GM21619 (cell line): ENCODE measurements at regions not wholly inside any gene's neighbourhood (a gene's known extent, or its start where the extent isn't known, plus 50 kb on each side); places are given as distances from the start of the nearest gene placed in this dataset.

ENCODE experiments used
- ATAC-seq: cut with Tn5 transposase; IDR thresholded peaks from one replicate; pipeline ENCODE4 v1.9.1; 2021; ENCODE audit not compliant: unreplicated experiment

DNA sequence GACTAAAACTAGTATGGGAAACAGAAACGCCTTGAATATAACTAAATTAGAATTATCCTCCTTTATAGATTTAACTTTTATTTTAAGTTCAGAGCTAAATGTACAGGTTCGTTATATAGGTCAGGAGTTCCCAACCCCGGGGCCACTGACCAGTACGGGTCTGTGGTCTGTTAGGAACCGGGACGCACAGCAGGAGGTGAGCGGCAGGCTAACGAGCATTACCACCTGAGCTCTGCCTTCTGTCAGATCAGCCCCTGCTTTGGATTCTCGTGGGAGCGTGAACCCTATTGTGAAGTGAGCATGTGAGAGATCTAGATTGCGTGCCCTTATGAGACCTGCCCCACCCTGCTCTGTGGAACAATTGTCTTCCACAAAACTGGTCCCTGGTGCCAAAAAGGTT is 51.0 kb downstream of the FAT4 start:
- no peak for ATAC-seq

DNA sequence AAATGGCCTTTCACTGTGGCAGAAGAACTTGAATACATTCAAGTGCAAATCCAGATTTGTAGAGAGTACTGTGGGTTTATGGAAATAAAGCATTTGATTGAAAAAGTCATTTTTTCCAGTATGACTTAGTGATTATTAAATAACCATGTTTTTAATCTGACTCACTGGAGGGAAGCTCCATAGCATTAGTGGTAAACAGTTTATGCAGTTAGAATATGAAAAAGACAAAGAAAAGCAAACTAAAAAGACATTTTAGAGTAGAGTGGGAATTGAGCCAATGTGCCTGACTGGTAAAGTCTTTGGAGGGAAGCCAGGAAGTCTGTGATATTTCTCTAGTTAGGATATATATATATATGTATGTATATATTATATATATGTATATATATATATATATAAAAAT is 53.4 kb downstream of the FAT4 start:
- no peak for ATAC-seq

DNA sequence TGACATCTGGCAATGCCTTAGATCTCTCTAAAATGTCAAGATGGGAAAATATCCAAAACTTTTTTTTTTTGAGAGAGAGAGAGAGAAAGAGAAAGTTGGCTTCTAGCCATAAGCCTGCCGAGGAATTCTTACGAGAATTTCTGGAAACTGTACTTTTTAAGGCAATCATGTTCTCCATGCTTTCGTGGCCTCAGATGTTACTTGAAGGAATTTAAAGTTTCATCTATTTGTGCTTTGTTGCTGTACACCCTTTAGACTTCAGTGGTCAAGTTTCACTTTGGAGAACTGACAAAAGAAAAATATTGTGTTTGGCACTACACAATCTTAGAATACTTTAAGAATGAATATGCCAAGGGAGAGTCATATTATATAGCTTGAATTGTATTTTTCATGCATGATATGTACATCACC is 53.9 kb downstream of the FAT4 start:
- ATAC-seq = no peak

DNA sequence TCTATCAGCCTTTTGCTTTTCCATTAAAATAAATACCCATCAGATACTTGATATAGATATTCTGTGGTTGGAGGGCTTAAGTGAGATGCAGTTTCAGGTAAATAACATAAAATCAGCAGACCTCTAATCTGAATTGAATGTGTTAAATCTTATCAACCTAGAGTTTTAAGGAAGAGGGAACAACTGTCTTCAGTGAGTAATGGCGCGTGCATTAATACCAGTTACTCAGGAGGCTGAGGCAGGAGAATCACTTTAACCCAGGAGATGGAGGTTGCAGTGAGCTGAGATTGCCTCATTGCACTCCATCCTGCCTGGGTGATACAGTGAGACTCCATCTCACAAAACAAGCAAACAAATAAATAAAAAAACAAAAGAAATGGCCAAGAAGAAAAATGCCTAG is 54.3 kb downstream of the FAT4 start:
- ATAC-seq = no peak

DNA sequence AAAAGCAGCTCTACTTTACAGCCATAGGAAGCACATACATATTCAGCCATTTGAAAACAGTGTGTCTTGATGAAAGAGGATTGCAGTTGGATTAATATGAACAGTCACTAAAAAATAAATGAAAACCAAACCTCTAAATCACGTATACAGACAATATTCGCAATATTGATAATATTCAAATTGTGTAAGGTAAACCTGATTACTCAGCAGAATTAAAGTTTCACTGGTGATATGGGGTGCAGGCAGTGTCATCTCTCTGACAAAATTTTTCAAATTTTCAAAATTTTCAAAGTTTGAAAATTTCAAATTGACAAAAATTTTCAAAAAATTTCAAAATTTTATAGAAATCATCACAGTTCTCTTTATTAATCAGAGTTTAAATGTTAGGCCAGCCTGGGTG is 55.7 kb downstream of the FAT4 start:
- ATAC-seq = no peak

DNA sequence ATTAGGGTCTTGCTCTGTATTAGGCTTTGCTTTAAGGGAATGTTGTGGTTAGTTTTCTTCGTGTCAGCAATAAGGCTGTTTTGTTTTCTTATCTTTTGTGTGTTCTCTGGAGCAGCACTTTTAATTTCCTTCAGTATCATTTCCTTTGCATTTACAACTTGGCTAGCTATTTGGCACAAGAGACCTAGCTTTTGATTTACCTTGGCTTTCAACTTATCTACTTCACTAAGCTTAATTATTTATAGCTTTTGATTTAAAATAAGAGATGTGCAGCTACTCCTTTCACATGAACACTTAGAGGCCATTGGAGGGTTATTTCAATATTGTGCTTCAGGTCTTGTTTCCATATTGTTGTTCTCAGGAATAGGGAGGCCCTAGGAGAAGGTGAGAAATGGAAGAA is 68.2 kb downstream of the FAT4 start:
- ATAC-seq = no peak

DNA sequence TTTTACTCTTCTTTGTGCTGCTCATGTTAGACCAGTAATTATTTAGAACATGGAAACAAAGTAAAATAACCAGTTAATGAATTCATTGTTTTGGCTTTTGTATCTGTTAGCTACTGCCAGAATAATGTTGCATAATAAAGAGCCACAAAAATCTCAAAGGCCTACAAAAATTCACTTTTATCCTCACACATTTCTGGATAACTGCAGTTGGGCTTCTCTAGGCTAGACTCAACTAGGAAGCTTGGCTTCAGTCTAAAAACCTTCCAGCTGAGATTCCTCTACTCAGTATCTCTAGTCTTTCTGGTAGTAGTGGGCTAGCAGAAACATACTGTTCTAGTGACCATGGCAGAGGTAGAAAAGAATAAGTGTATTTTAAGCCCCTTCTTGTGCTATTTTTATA is 73.0 kb downstream of the FAT4 start:
- ATAC-seq = no peak

DNA sequence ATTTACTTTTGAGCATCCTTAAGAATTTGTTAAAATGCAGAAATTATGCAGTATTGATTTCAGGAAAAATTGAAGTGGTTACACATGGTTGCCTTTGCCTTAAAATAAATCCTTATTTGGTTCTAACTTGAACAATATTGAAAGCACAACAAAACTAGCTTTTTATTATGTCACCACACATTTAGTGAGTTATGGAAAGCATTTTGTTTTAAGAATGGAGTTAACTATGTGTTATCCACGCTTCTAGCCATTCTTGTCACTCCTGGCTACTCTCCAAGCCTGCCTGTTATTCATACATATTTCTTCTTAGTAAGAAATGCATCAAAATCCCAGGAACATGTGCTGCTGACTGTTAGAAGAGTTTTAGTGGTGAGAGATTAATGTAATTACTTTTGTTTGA is 73.9 kb downstream of the FAT4 start:
- ATAC-seq = no peak

DNA sequence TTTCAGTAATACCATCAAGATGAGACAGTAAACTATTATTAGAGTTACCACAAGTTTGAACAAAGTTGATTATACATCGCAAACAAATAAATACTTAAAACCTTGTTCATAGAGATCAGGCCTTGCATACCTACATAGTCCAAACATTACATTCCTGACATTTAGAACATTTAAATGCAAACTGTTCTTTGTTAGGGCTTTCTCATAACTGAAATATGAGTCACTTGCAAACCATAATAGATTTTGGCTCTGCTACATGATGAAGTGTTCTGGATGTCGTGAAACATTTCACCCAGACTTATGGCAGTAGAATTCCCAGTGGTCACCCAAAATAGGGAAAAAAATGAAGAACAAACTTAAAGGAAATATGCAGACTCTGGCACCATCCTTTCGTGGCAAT is 75.0 kb downstream of the FAT4 start:
- ATAC-seq = no peak

DNA sequence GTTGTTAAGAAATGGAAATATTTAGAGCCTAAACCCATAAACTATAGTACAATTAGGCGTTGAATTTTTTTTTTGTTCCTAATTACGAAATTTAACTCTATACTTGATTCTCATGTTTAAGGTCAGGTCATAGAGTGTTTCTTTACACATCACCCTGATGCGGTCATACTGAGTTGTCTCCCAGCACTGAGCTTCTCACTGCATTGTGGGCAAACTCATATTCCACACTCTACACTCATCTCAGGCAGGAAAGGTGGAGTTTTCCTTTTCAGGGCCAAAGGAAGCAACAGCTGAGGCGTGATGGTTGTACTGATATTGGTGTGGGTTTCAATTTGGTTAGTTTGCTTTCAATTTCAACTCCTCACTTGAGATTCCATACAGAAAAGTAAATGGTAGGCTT is 75.4 kb downstream of the FAT4 start:
- ATAC-seq = no peak

DNA sequence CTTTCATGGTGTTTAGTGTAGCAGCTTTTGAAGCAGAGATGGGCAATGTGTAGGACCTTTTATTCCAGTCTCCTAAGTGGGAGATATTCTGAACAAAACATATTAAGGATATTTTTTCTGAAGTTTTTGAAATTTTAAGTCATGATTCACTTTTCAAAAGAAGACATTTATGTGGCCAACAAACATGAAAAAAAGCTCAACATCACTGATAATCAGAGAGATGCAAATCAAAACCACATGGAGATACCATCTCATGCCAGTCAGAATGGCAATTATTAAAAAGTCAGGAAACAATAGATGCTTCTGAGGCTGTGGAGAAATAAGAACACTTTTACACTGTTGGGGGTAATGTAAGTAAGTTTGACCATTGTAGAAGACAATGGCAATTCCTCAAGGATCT is 76.0 kb downstream of the FAT4 start:
- no peak for ATAC-seq

DNA sequence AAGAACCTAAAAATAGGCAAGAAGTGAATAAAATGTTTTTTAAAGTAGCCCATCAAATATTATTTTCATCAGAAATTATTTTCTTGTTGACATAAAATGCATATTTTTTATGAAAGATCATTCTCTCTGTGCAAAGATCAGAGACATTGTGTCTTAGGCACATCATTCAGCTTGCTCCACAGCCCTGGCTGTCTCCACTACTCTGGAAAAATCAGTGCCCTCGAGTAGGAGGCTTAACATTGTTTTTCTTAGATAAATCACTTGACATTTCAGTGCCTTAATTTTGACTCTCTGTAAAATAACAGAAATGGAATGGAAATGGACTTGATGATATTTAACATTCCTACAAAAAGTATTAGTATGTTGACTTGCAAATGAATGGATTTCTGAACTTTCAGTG is 77.9 kb downstream of the FAT4 start:
- no peak for ATAC-seq

DNA sequence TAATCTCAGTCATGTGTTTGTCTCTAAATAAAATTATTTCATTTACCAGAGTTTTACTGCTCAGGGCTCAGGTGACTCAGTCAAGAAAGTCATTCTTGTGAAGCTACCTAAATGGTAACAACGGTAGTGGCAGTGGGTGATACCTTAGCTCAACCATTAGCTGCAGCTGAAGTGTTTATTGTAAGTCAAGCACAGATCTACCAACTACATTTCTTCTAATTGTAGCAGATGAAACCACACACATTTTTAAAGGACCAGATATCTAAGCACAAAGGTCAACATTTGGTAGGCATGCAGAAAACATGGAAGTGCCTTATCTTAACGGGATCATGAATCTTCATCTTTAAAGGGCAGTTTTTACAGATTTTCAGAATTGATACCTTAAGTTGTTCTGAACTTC is 79.1 kb downstream of the FAT4 start:
- no peak for ATAC-seq

DNA sequence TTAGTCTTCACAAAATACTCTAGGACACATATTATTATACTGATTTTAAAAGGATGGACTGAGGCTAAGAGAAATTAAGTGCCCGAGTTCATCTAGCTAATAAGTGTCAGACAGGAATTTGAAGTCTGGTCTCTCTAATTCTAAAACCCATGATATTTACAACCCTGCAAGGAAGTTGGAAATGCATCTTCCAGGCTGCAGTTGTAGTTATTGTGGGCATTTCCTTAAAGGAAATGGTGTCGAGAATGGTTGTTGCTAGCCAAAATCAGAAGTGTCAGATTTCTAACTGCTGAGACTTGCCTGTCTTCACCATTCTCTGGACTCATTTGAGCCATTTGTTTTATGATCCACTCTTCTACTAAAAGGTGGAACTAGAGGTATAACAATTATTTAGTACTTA is 82.5 kb downstream of the FAT4 start:
- ATAC-seq = no peak

DNA sequence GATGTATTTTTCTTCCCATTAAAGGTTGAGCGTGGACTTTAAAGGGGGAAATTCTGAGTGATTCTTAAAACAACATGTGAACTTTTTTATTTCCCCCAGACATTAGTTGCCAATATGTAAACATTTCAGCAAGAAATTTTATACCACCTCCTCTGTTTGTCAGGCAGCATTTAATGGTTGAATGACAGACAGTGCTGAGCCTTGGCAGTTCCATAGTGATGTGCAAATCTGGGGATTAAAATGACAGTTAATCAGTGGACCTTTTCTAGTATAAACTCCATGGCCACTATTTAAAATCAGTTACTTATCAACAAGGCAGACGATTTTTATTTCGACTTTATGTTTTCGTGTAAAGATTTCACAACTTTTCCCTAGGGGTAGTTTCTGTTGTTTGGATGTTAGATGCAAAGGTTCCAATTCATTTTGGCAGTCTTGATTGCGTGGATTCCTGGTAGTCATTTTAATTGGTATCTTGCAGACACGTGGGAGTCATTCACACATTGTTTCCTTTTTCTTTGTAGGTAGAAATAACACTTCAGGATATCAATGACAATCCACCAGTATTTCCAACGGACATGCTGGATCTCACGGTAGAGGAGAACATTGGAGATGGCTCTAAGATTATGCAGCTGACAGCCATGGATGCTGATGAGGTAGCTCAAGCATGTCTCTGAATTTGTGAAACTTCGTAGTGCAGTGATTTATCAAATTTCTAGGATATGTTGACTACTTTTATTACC is 83.7 kb downstream of the FAT4 start:
- ATAC-seq = no peak

DNA sequence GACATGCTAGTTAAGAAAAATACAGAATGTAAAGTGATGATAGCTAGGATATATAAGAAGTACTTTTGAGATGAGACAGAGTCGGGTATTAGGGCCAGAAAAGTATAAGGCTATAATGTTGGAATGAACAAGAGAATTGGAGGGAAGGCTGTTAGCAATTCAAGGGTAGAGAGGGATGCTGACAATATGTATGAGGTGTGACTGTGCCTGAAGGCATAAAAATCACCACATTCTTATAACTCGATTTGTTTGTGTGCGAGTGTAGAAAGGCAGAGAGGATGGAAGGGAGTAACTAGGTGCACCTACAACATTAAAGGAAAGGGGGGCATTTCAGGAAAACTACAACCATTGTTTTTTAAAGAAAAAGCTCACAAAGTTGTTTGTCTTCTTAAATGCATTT is 86.0 kb downstream of the FAT4 start:
- no peak for ATAC-seq

DNA sequence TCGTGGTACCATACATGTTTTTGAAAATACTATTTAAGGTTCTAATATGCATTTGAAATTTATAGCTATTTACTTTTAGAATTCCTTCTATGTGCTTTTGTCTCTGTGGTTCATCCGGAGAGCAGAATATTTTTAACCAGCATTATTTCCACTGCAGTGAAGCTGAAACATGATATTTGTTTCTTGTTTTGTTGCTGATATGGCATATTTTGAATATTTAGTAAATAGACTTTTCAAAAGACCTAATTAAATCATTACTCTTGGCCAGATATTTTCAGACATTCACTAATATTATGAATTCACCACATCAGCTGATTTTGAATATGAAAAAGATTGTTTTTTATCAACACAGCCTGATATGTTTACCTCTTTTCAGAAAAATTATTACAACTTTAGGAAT is 87.0 kb downstream of the FAT4 start:
- no peak for ATAC-seq

DNA sequence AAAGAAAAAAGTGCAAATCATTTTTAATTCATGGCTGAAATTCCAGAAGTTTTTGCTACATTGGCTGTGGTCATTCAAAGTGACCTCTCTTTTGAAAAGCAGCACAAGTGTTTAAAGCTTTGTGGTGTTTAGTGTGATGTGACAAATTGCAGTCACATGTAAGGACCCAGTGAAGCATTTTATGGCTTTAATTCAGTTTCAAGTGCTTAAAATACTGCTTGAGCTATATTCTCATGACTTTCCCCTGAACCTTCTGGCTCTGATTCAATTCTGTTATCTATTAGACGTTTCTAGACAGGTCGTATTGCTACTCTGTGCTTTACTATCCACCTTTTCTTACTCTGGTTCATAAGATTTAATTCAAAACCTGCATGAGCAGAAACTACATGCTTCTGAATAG is 105.8 kb downstream of the FAT4 start:
- no peak for ATAC-seq

DNA sequence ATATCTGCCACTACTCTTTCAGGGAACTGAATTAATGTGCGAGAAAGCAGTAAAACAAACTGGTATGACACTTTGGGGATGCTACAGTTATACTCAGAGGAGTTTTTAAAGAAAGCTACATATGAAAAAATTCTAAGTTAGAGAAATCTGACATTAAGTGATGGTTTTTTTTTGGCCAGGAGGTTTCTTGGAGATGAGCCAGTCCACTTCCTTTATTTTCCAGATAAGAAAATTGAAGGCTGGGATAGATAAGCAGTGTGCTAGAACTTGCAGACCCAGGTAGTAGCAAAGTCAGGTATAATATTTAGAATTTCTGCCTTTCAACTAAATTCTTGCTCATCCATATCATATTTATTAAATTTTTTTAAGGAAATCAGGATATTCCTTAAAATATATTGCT is 106.8 kb downstream of the FAT4 start:
- ATAC-seq = no peak

DNA sequence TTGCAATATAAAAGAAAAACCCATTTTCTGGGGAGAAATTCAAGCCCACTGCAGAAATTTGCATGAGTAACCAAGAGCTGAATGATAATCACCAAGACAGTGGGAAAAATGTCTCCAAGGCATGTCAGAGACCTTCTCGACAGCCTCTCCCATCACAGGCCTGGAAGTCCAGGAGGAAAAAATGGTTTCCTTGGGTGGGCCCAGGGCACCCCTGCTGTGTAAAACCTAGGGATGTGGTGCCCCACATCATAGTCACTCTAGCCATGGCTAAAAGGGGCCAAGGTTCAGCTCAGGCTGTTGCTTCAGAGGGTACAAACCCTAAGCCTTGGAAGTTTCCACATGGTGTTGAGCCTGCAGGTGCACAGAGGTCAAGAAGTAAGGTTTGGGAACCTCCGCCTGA is 108.4 kb downstream of the FAT4 start:
- ATAC-seq = no peak

DNA sequence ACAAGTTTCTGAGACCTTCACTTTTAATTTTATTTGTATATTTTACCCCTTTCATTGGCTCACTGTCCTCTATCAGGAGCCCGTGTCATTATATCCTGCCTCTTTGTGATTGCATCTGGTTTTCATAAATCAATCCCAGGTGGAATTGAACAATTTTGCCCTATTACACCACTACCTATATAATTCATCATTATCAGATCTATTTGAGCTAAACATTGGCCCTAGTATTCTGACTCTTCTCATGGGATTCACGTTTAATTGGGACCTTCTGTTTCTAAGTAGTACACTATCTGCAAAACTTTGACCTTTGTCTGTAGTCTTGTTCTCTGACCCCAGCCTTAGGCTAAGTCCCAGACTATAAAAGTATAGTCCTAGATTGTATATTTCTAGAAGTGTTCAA is 114.1 kb downstream of the FAT4 start:
- ATAC-seq = no peak

DNA sequence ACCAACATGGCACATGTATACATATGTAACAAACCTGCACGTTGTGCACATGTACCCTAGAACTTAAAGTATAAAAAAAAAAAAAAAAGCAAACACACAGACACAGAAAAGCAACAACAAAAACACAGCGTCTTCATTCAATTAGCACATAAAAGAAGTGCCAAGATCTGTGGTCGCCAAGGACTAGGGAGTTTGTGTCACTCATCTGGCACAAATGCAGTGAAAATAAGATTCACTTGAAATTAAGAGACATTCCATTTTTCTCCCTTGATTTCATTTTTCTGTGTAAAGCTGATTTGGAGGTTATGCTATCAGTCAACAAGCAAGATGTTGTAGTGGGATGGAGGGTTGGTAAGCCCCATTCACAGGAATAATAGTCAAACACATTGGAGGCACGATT is 115.3 kb downstream of the FAT4 start:
- ATAC-seq = no peak

DNA sequence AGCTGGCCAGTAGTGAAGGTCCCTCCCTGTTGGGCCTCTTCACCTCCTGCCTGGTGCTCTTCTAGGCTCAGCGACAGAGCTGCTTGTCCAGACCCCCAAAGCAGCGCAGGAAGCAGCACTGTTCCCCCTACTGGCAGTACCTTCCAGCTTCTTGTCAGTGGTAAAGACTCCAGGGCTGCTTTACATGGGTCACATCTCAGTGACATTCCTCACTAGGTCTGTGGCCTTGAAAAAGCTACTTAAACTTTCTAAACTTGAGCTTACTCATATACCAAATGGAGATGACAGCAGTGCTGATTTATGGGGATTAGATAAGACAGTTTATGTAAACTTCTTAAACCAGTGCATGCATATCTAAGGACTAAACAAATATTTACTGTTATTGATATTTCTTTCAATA is 117.3 kb downstream of the FAT4 start:
- no peak for ATAC-seq

DNA sequence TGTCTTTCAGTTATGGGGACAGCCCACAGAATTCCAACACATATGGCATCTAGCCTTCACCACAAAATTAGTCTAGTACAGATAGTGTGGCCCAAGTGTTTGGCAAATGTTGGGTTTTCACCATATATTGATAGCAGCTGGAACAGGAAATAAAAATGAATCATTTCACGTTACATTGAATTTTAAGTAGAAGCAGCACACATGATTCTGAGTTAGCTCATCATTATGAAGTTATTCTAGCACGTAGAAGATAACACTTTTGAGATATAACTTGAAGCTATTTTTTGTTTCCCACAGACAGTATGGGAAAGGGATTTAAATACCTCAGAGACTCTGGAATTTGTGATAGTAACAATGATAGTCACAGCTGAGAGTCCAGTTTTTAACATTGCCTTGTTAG is 118.7 kb downstream of the FAT4 start:
- ATAC-seq = no peak
